DND-41 (cell line): ENCODE measurements at regions not wholly inside any gene's neighbourhood (a gene's known extent, or its start where the extent isn't known, plus 50 kb on each side); places are given as distances from the start of the nearest gene placed in this dataset.
"Not testable (repeated sequence)": the region's sequence is repeated elsewhere in the genome, so short reads cannot be mapped to it uniquely, and the experiment has no call there.

Experiments
- ATAC-seq: fragments of 200-7000 bp; cut with Tn5 transposase; 3 replicates; pipeline ENCODE4 v1.9.1; 2021; ENCODE audit warnings: low read depth; ENCODE audit not compliant: insufficient read depth
- DNase-seq: peaks from one replicate; pipeline ENCODE4 v3.0.0-alpha.2; 2020
- H2AFZ ChIP-seq: 2 replicates; pipeline ENCODE4 v1.6.0; 2012; ENCODE audit warnings: low read depth, low read length
- H3K27ac ChIP-seq: 2 replicates; pipeline ENCODE4 v1.5.1; 2012; ENCODE audit warnings: low read length, inconsistent platforms
- H3K27me3 ChIP-seq: fragments of 200-600 bp; sonication (generic); 2 replicates; pipeline ENCODE4 v1.6.0; 2012; ENCODE audit warnings: low read length, mild to moderate bottlenecking, inconsistent platforms; ENCODE audit not compliant: insufficient read depth, poor library complexity
- H3K36me3 ChIP-seq: 2 replicates; pipeline ENCODE4 v1.5.1; 2012; ENCODE audit warnings: low read length, inconsistent platforms; ENCODE audit not compliant: insufficient read depth
- H3K4me1 ChIP-seq: 2 replicates; pipeline ENCODE4 v1.5.1; 2012; ENCODE audit warnings: mild to moderate bottlenecking, low read length; ENCODE audit not compliant: insufficient read depth
- H3K4me2 ChIP-seq: 2 replicates; pipeline ENCODE4 v1.6.0; 2012; ENCODE audit warnings: mild to moderate bottlenecking, moderate library complexity, low read length, inconsistent platforms; ENCODE audit not compliant: insufficient read depth
- H3K4me3 ChIP-seq, 2 experiments: fragments of 200-600 bp in 1 of 2; shearing (Covaris generic) in 1 of 2; 2 replicates each; pipeline ENCODE4 v1.5.1; 2012 to 2016; ENCODE audit warnings: inconsistent platforms in 2 of 2, low read length in 2 of 2, mild to moderate bottlenecking in 2 of 2, low read depth in 1 of 2, moderate library complexity in 1 of 2
- H3K79me2 ChIP-seq: 2 replicates; pipeline ENCODE4 v1.6.0; 2012; ENCODE audit warnings: low read length, inconsistent platforms; ENCODE audit not compliant: insufficient read depth
- H3K9ac ChIP-seq: 2 replicates; pipeline ENCODE4 v1.6.0; 2012; ENCODE audit warnings: low read depth, mild to moderate bottlenecking, inconsistent platforms, low read length, moderate library complexity
- H3K9me3 ChIP-seq: 2 replicates; pipeline ENCODE4 v1.5.1; 2012; ENCODE audit warnings: low read length, moderate library complexity, mild to moderate bottlenecking, inconsistent platforms; ENCODE audit not compliant: insufficient read depth, severe bottlenecking
- H4K20me1 ChIP-seq: 2 replicates; pipeline ENCODE4 v1.6.0; 2012; ENCODE audit warnings: low read length; ENCODE audit not compliant: insufficient read depth
- EZH2 ChIP-seq: IDR thresholded peaks from 3 replicates; pipeline ENCODE4 v1.6.1; 2012; ENCODE audit warnings: borderline replicate concordance, low read depth, mild to moderate bottlenecking, moderate library complexity, low read length, inconsistent platforms; ENCODE audit not compliant: severe bottlenecking
- TF ChIP-seq, protein P1 (sequence below): IDR thresholded peaks from 2 replicates; pipeline ENCODE4 v1.5.1; 2012; ENCODE audit warnings: borderline replicate concordance, low read length, moderate library complexity, mild to moderate bottlenecking; ENCODE audit not compliant: poor library complexity, severe bottlenecking; ENCODE audit errors: extremely low read depth

GRCh38 chr5:86554638-86555037 lies 63.1 kb upstream of the COX7C start:
- no peaks in the 10 kb centered on the region for H3K79me2 ChIP-seq
- no peaks in the 10 kb centered on the region for H4K20me1 ChIP-seq
- no peaks in the 10 kb centered on the region for H3K27me3 ChIP-seq
- H3K36me3 ChIP-seq: no peaks in the 10 kb centered on the region
- no peak overlapping the region for H3K4me2 ChIP-seq
- ATAC-seq (no peak), DNase-seq (no peak)
- H3K9me3 ChIP-seq: no peaks in the 10 kb centered on the region
- no peak overlapping the region for H2AFZ ChIP-seq
- no peak overlapping the region for H3K4me3 ChIP-seq
- H3K4me1 ChIP-seq: no peaks in the 10 kb centered on the region
- H3K27ac ChIP-seq: no peak overlapping the region
- no peak for TF ChIP-seq EZH2
- TF ChIP-seq, protein P1, sequence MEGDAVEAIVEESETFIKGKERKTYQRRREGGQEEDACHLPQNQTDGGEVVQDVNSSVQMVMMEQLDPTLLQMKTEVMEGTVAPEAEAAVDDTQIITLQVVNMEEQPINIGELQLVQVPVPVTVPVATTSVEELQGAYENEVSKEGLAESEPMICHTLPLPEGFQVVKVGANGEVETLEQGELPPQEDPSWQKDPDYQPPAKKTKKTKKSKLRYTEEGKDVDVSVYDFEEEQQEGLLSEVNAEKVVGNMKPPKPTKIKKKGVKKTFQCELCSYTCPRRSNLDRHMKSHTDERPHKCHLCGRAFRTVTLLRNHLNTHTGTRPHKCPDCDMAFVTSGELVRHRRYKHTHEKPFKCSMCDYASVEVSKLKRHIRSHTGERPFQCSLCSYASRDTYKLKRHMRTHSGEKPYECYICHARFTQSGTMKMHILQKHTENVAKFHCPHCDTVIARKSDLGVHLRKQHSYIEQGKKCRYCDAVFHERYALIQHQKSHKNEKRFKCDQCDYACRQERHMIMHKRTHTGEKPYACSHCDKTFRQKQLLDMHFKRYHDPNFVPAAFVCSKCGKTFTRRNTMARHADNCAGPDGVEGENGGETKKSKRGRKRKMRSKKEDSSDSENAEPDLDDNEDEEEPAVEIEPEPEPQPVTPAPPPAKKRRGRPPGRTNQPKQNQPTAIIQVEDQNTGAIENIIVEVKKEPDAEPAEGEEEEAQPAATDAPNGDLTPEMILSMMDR: no peak
- no peak overlapping the region for H3K9ac ChIP-seq

DNA sequence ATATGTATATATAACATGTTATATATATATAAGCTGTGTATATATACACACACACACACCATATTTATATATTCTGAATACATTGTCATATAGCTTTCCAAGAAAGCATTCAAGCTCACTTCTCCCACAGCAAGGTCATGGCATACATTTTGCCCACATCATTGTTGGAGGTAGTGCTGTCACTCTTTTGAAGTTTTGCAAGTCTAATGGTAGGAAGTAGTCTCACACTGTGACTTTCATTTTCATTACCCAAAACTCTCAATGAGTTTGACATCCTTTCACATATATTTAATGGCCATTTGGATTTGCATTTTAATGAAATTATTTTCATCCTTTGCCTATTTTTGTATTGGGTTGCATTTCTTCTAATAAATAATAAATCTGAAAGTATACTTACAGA lies 59.8 kb upstream of the COX7C start:
- Histone ChIP-seq H3K36me3 (no peaks in the 10 kb centered on the region), H3K27me3 (no peaks in the 10 kb centered on the region), H3K4me3 (no peak overlapping the region), H4K20me1 (no peaks in the 10 kb centered on the region), H2AFZ (no peak overlapping the region), H3K9me3 (no peaks in the 10 kb centered on the region), H3K4me1 (no peaks in the 10 kb centered on the region), H3K79me2 (no peaks in the 10 kb centered on the region), H3K4me2 (no peak overlapping the region), H3K27ac (no peak overlapping the region), H3K9ac (no peak overlapping the region)
- no peak for DNase-seq
- no peak for TF ChIP-seq EZH2
- TF ChIP-seq, protein P1: no peak
- ATAC-seq: peak; percentile 58; the same call in 1 of the 3 replicates

DNA sequence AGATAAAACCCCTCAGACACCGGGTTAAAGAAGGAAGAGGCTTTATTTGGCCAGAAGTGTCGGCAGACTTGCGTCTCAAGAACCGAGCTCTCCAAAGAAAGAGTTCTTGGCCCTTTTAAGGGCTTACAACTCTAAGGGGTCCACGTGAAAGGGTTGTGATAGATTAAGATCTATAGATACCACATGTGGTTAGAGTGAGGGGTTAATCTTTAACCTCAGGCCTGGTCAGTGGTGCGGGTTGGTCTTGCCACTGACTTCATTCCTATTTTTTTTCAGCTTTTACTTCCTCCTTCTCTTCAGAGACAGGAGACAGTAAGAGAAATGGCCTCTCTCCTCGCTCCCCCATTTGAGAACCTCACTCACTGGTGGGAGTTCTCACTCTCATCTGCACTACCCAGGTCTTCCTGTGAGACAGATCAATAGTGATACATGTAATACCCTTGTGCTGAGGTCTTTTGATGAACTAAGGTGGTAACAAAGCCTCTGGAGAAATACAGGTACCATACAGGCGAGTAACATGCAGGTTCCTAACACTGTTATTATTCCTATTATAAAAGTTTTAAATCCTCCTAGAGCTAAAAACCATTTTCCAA lies 52.4 kb upstream of the COX7C start:
- no peak overlapping the region for H2AFZ ChIP-seq
- no peak for ATAC-seq
- H4K20me1 ChIP-seq: no peaks in the 10 kb centered on the region
- no peak overlapping the region for H3K27ac ChIP-seq
- TF ChIP-seq, protein P1: no peak
- DNase-seq: no peak
- H3K27me3 ChIP-seq: no peaks in the 10 kb centered on the region
- no peaks in the 10 kb centered on the region for H3K79me2 ChIP-seq
- H3K4me3 ChIP-seq: no peak overlapping the region
- H3K4me2 ChIP-seq: no peak overlapping the region
- H3K36me3 ChIP-seq: no peaks in the 10 kb centered on the region
- H3K9ac ChIP-seq: no peak overlapping the region
- no peaks in the 10 kb centered on the region for H3K4me1 ChIP-seq
- no peaks in the 10 kb centered on the region for H3K9me3 ChIP-seq

DNA sequence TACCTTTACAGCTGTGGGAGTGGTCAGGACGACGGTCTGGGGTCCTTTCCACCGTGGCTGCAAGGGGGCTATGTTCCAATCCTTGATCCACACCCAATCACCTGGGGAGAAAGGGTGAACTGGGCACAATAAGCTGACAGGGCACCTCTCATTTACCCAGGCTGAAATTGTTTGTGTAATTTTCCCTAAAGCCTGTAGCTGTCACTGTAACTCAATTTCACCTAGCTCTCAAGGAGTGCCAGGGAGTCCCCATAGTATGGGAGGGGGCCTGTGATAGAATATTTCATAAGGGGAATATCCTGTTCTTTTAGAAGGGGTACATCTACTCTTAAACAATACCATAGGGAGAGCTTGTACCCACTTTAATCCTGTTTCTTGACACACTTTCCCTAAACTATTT lies 51.7 kb upstream of the COX7C start:
- not testable (repeated sequence) for H3K27ac ChIP-seq, H3K4me2 ChIP-seq, H3K79me2 ChIP-seq, H3K4me3 ChIP-seq, H4K20me1 ChIP-seq, H3K9me3 ChIP-seq, H2AFZ ChIP-seq, ATAC-seq, H3K36me3 ChIP-seq, H3K4me1 ChIP-seq, H3K27me3 ChIP-seq, H3K9ac ChIP-seq, DNase-seq
